GM19455 (cell line): ENCODE measurements at regions not wholly inside any gene's neighbourhood (a gene's known extent, or its start where the extent isn't known, plus 50 kb on each side); places are given as distances from the start of the nearest gene placed in this dataset.

Experiments
- ATAC-seq: cut with Tn5 transposase; IDR thresholded peaks from one replicate; pipeline ENCODE4 v1.9.1; 2021; ENCODE audit not compliant: unreplicated experiment

DNA sequence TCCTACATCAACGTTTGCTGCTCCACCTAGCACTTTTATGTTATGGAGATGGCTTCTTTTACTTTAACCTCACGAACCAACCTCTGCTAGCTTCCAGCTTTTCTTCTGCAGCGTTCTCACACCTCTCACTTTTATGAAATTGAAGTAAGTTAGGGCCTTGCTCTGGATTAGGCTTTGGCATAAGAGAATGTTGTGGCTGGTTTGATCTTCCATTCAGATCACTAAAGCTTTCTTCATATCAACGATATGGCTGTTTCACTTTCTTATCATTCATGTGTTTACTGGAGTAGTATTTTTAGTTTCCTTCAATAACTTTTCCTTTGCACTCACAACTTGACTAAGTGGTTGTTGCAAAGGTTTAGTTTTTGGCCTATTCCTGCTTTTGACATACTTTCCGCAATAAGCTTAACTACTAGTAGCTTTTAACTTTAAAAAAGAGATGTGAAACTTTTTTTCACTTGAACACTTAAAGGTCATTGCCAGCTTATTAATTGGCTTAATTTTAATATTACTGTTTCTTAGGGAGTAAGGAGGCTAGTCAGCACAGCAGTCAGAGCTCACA, 60.0 kb upstream of the SPRY2 start:
- no peak for ATAC-seq

DNA sequence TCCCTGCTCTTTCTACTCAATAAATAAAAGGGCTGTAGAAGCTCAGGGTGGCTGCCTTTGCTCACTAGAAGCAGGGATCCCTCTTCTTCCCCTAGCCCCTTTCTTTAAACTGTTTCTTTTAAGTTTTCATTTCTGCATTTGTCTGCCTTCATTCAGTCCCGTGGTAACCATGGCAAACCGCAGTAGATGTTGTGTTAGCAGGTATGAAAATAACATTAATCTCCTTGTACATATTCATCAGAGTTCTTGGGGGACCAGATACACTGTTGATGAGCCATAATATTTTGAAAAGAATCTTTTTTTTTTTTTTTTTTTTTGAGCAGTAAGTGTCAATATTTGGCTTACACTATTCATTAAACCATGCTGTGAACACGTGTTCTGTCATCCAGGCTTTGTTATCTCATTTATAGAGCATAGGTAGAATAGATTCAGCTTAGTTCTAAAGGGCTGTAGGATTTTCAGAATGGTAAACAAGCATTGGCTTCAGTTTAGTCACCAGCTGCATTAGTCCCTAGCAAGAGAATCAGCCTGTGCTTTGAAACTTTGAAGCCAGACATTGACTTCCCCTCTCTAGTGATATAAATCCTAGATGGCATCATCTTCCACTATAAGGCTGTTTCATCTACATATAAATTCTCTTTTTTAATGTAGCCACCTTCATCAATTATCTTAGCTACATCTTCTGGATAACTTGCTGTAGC, 59.4 kb upstream of the SPRY2 start:
- ATAC-seq: no peak

DNA sequence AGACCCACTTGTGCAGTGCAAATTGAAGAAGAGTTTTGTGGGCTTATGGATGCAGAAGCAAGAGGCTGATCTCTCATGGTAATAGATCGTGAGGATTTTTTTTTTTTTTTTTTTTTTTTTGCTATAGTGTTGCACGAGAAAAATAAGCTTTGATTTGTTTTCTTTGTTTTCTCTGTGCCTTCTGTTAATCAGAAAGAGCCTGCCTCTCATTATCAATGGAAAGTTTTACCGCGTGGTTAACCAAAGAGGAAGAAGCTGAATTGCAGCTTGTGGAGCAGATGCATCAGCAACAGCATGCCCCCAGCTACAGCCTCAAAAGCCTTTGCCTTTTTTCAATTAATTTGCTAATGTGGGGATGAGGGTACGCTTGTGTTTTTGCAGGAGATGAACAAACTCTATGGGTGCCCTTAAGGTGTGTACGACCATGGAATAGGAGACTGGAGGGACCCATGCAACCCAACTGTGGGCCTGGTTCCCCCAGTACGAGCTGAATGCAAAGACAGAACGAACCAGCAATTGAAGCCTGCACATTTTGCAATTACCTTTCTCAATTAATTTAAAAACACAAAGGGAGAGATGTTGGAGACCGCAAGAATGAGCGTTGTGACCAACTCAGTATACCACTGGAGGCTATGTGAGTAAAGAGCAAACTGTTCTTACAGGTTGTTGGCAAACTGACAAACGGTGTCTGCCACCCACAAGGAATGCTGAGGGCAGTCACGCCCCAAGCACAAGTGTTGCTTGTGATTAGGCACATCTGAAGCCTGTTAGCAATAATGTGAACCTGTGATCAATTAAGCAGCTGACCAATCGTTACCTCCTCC, 58.6 kb upstream of the SPRY2 start:
- ATAC-seq: no peak
